Vagina (tissue), 2 donors: ENCODE measurements at regions not wholly inside any gene's neighbourhood (a gene's known extent, or its start where the extent isn't known, plus 50 kb on each side); places are given as distances from the start of the nearest gene placed in this dataset.

Experiments used
- CTCF ChIP-seq, 3 experiments: fragments of 450-650 bp in 2 of 3; fragments of 200-600 bp in 1 of 3; sonication (generic) in 1 of 3; IDR thresholded peaks; one replicate each; pipeline ENCODE4 v1.5.1; 2017 to 2019; ENCODE audit warnings: antibody characterized with exemption in 3 of 3, mild to moderate bottlenecking in 2 of 3, moderate library complexity in 2 of 3
- POLR2A ChIP-seq, 2 donors: fragments of 450-650 bp; IDR thresholded peaks; one replicate each; pipeline ENCODE4 v1.6.1; 2017; ENCODE audit warnings: antibody characterized with exemption in 2 of 2, mild to moderate bottlenecking in 2 of 2, moderate library complexity in 2 of 2
- POLR2AphosphoS5 ChIP-seq, 2 donors: sonication (generic); formaldehyde crosslinking; IDR thresholded peaks; one replicate each; pipeline ENCODE4 v1.9.0; 2017; ENCODE audit warnings: antibody characterized with exemption in 2 of 2, mild to moderate bottlenecking in 2 of 2, low read depth in 1 of 2; ENCODE audit not compliant: insufficient read depth in 1 of 2

DNA sequence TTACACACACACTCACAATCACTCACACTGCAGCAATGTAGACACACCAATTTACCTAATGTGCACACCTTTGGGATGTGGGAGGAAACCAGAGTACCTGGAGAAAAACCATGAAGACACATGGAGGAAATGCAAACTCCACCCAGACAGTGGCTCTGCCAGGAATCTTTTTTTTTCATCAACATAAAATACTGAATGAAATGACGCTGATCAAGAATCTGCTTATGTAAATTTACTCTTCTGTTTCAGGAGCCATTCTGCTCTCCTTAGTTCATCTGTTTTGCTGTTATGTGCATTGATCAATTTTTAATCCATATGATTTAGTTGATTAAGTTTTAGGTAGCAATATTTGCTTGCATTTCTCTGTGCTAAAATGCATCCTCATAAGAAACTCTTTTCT lies 414.2 kb upstream of the CCDC54 start:
- no peak for TF ChIP-seq CTCF (IDR thresholded peaks at IDR 0.05)
- no peak for TF ChIP-seq POLR2A (IDR thresholded peaks at IDR 0.05)
- TF ChIP-seq POLR2AphosphoS5 (IDR thresholded peaks at IDR 0.05; ENCODE audit: insufficient read depth in 1 of 2, low read depth in 1 of 2): no peak
